Heart right ventricle (tissue), 16 donors: ENCODE measurements at regions not wholly inside any gene's neighbourhood (a gene's known extent, or its start where the extent isn't known, plus 50 kb on each side); places are given as distances from the start of the nearest gene placed in this dataset.

ENCODE experiments used
- ATAC-seq, 8 donors: fragments of 200-7000 bp; cut with Tn5 transposase; one replicate each; pipeline ENCODE4 v1.9.1; 2020; ENCODE audit warnings: mild to moderate bottlenecking in 8 of 8, moderate library complexity in 8 of 8, moderate number of reproducible peaks in 1 of 8
- DNase-seq, 2 donors: peaks; one replicate each; pipeline ENCODE4 v3.0.0-alpha.2; 2020
- H3K27ac ChIP-seq, 10 donors: fragments of 200-600 bp; sonication (generic) in 2 of 10; one replicate each; pipeline versions ENCODE4 v1.5.0 to v1.8.0; 2020 to 2022; ENCODE audit warnings: mild to moderate bottlenecking in 3 of 10
- H3K27me3 ChIP-seq, 7 donors: fragments of 200-600 bp; one replicate each; pipeline ENCODE4 v1.8.0; 2021 to 2022; ENCODE audit warnings: mild to moderate bottlenecking in 2 of 7
- H3K36me3 ChIP-seq, 9 donors: fragments of 200-600 bp; sonication (generic) in 1 of 9; one replicate each; pipeline versions ENCODE4 v1.5.0 to v1.8.0; 2020 to 2022; ENCODE audit warnings: mild to moderate bottlenecking in 2 of 9
- H3K4me1 ChIP-seq, 9 donors: fragments of 200-600 bp; sonication (generic) in 1 of 9; one replicate each; pipeline versions ENCODE4 v1.5.0 to v1.8.0; 2020 to 2022; ENCODE audit warnings: mild to moderate bottlenecking in 4 of 9
- H3K4me3 ChIP-seq, 10 donors: fragments of 200-600 bp; sonication (generic) in 2 of 10; one replicate each; pipeline versions ENCODE4 v1.5.0 to v1.8.0; 2020 to 2022; ENCODE audit warnings: mild to moderate bottlenecking in 7 of 10, moderate library complexity in 2 of 10
- H3K9me3 ChIP-seq, 11 donors: fragments of 200-600 bp in 10 of 11; sonication (generic) in 2 of 11; one replicate each; pipeline versions ENCODE4 v1.5.0 to v1.8.0; 2013 to 2022; ENCODE audit warnings: mild to moderate bottlenecking in 2 of 11, control low read depth in 1 of 11, moderate library complexity in 1 of 11
- CTCF ChIP-seq, 9 donors: fragments of 200-600 bp; sonication (generic) in 2 of 9; IDR thresholded peaks; one replicate each; pipeline versions ENCODE4 v1.5.0 to v1.8.0; 2021 to 2022; ENCODE audit warnings: antibody characterized with exemption in 9 of 9, mild to moderate bottlenecking in 5 of 9, moderate library complexity in 1 of 9
- WGBS, 2 donors: extraction: QIAGEN DNeasy Blood & Tissue Kit; methylation state at CpG; one replicate each; pipeline ENCODE4 v1.1.7; 2013; ENCODE audit warnings: inconsistent platforms in 1 of 2; 5-methylcytosine and 5-hydroxymethylcytosine counted together
- intact Hi-C, 10 donors: fragments of 100-400 bp; cut with DNase I; formaldehyde crosslinking; loops; one replicate each; pipeline versions ENCODE4 v1.11.1 to v1.14.2; 2022
- donor health status: Arrhythmogenic right ventricular cardiomyopathy.
- donor health status: ischemic (EF 13 %, LVEDD 7.1; RV severe dilation, severe dysfunction).
- donor health status: healthy with polysubstance abuse.
- donor health status: DM: no; HTN: yes; CAD: no.
- donor health status: DM: no; HTN: no; CAD: no.
- donor health status: ischemic (EF 25% LVEDD 6.9; RV normal size, moderate dysfunction).
- donor health status: ischemic (EF 25% LVEDD 5.7; RV mildly dilated, moderate dysfunction).
- donor health status: healthy.
- donor health status: DM: yes; HTN: yes; CAD: no.
- donor health status: Ischemic cardiomyopathy.
- donor health status: ischemic (EF 35%, LVEDD 5.7; RV mildly dilated, moderate dysfunction).
- donor health status: nonischemic (EF 11% LVEDD 7.7; RV severe dilation, severe dysfunction).
- donor health status: DM: yes; HTN: yes; CAD: no.
- donor health status: PGD.
- donor health status: ischemic (EF 29% LVEDD 5.4; RV normal size, mild dysfunction).
- donor health status: nonischemic (EF 23%, LVEDD 6.1; RV moderate dilation, normal function).

- WGBS, 2 donors, result 78 to 81% methylated on average over 7 of the region's 7 CpGs
- no peak for TF ChIP-seq CTCF (IDR thresholded peaks at IDR 0.05)
- Histone ChIP-seq H3K27me3 (no peaks in the 10 kb centered on the region), H3K9me3 (no peaks in the 10 kb centered on the region), H3K4me3 (no peak overlapping the region), H3K27ac (no peak overlapping the region), H3K4me1 (peaks cover 0 to 29% (median 7%) of the 10 kb centered on the region in 9 donors), H3K36me3 (peaks cover 0 to 52% (median 0%) of the 10 kb centered on the region in 9 donors)
- intact Hi-C loops, result no loop called here
- no peak for DNase-seq
- ATAC-seq, result no peak
Observed at GRCh38 chr15:62812515-62812835, 230.1 kb upstream of the TPM1 start.

GRCh38 chr15:62816342-62817069 is 226.0 kb upstream of the TPM1 start:
- intact Hi-C loops, result no loop called here
- peak; percentile 72 to 94 (median 92) for ATAC-seq
- Histone ChIP-seq H3K4me3 (peak overlapping the region in 2 of 10 donors; percentile 13 to 16), H3K27ac (peak overlapping the region; percentile 53 to 81 (median 75)), H3K36me3 (peaks cover 0 to 46% (median 0%) of the 10 kb centered on the region in 9 donors), H3K4me1 (peaks cover 0 to 43% (median 9%) of the 10 kb centered on the region in 9 donors), H3K27me3 (no peaks in the 10 kb centered on the region), H3K9me3 (no peaks in the 10 kb centered on the region)
- DNase-seq, result peak in 1 of 2 donors; percentile 25
- 24 to 42% methylated on average over 4 of the region's 4 CpGs for WGBS, 2 donors
- no peak for TF ChIP-seq CTCF (IDR thresholded peaks at IDR 0.05)

DNA sequence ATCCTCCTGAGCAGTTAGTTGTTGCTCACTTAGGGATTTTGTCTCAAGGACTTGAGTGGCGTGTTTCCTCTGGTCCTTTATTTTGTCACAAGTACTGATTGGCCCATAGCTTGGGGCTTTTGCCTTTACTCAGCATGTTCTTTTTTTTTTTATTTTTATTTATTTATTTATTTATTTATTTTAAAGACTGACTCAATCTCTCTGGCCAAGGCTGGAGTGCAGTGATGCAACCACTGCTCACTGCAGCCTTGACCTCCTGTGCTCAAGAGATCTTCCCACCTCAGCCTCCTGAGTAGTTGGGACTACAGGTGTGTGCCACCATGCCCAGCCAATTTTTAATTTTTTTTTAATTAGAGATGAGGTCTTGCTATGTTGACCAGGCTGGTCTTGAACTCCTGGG is 223.9 kb upstream of the TPM1 start:
- peak overlapping the region in 1 of 10 donors; percentile 74 for H3K27ac ChIP-seq
- no peak overlapping the region for H3K4me3 ChIP-seq
- no peak for TF ChIP-seq CTCF (IDR thresholded peaks at IDR 0.05)
- peaks cover 0 to 49% (median 0%) of the 10 kb centered on the region in 9 donors for H3K36me3 ChIP-seq
- no peaks in the 10 kb centered on the region for H3K27me3 ChIP-seq
- intact Hi-C loops, result no loop called here
- no peaks in the 10 kb centered on the region for H3K9me3 ChIP-seq
- H3K4me1 ChIP-seq, result peaks cover 0 to 43% (median 10%) of the 10 kb centered on the region in 9 donors
- ATAC-seq (no peak), DNase-seq (no peak)
- WGBS, 2 donors, result 92 to 93% methylated on average over 1 of the region's 1 CpG

DNA sequence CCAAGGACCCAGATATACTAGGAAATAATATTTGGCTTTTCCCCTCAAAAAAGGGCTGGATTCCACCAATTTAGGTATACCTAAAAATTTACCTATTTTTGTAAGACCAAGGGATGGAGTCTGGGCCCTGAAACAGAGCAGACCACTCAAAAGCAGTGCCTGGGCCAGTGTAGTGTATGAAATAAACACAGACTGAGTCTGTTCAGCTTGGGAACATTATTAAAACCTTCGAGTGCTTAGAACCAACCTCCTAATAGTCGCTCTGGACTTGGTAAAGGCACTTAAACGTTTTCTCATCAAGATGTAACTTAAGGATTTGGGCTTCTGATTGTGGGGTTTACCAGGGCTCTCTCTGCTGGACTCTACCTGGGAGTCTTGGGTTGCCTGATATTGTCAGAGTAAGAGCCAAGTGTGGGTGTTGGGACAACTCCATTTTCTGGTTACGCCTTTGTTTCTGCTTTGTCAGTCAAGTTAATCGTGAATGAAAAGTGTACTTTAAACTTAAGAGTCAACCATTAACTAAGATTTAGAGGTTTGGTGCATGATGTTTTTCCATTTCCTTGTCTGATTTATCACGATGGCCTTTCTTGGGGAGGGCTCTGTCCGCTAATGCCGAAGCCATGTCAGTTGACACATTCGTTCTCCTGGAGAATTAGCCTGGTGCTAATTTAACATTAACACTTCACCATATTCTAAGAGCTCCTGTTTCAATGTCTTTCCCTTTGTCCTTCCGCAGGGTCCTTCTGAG is 221.0 kb upstream of the TPM1 start:
- ATAC-seq (no peak), DNase-seq (no peak)
- H3K27me3 ChIP-seq, result no peaks in the 10 kb centered on the region
- H3K4me1 ChIP-seq, result peaks cover 0 to 23% (median 5%) of the 10 kb centered on the region in 9 donors
- intact Hi-C loops, result no loop called here
- peaks cover 0 to 49% (median 0%) of the 10 kb centered on the region in 9 donors for H3K36me3 ChIP-seq
- H3K27ac ChIP-seq, result no peak overlapping the region
- WGBS, 2 donors, result 90 to 94% methylated on average over 10 of the region's 10 CpGs
- H3K4me3 ChIP-seq, result no peak overlapping the region
- H3K9me3 ChIP-seq, result no peaks in the 10 kb centered on the region
- no peak for TF ChIP-seq CTCF (IDR thresholded peaks at IDR 0.05)
